Activated gamma-delta T cell treated with anti-CD3 and anti-CD28 coated beads, Interleukin-2, amount 50 U/mL, for 16 hours (primary cell): ENCODE measurements at regions not wholly inside any gene's neighbourhood (a gene's known extent, or its start where the extent isn't known, plus 50 kb on each side); places are given as distances from the start of the nearest gene placed in this dataset.

Source experiments
- DNase-seq: peaks from one replicate; pipeline ENCODE4 v3.0.0-alpha.2; 2020; ENCODE audit warnings: low read depth

DNA sequence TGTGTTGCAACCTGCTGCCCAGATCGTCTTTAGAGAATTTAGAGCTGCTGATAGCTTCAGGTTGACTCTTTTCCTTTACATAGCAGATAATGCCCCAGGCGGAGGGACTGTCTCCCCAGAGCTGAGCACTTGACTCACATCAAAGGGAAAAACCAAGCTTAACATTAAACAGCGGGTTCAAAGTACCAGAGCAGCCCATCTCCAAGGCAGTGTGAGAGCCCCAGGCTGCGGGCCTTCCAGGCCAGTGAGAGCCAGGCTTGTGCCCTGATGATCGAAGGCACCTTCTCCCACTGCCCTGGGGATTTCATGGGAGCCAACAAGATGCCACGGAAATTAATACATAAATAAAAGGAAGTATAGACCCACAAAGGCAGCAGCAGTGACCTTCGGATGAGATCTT is 275.6 kb downstream of the XXYLT1 start:
- no peak for DNase-seq

- no peak for DNase-seq
Observed at GRCh38 chr3:194995922-194996321, 275.0 kb downstream of the XXYLT1 start.

- DNase-seq: no peak
Observed at GRCh38 chr3:194996746-194997145, 274.2 kb downstream of the XXYLT1 start.

DNA sequence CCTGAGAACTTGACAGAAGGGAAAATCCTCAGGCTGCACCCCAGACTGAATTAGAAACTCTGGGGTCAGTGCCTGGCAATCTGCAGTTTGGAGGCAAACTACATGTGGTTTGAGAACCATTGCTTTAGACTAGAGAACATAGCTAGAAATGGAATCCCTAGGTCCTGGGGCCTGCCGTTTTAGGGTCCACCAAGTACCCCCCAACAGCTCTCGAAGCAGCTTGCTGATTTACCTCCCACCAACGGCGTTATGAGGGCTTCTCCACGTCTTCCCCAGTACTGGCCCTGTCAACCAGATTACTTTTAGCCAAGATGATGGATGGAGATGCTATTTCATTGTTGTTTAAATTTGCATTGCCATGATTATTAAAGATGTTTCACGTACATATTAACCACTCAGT is 272.5 kb downstream of the XXYLT1 start:
- DNase-seq: no peak

- no peak for DNase-seq
Observed at GRCh38 chr3:194998948-194999347, 272.0 kb downstream of the XXYLT1 start.

DNA sequence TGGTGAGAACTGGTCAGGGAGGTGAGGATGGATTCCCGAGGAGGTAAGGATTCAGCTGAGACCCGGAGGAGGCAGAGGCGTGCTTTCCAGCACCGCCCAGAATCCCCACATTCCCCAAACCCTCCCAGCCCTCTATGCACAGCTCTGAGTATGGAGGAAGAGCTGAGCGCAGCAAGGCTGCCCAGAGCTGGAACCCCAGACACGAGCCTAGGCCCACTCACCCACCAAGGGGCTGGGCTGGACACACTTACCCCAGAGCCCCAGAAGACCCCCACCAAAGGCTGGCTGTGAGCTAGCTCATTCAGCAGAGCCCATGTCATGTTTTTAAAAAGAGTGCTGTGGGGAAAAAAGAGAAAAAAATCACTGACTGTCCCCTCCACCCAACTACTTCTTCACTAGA is 271.5 kb downstream of the XXYLT1 start:
- DNase-seq: no peak

DNA sequence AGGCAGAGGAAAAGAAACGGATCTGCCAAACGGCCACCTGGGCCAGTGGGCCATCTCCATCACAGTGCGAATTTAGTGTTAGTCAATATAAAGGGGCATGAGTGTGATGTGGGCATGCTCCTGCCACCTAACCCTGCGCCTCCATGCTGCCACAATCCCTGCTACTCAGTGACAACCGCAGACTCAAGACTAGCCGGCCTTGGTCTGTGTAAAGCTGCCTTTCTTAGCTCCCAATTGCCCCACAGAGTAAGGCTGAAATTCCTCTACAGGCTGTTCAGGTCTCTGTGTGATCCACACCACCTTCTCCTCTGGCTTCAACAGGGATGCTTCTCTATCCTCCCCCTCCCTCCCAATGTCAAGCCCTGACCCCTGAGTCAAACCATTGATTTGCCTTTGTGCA is 269.7 kb downstream of the XXYLT1 start:
- DNase-seq: no peak

DNA sequence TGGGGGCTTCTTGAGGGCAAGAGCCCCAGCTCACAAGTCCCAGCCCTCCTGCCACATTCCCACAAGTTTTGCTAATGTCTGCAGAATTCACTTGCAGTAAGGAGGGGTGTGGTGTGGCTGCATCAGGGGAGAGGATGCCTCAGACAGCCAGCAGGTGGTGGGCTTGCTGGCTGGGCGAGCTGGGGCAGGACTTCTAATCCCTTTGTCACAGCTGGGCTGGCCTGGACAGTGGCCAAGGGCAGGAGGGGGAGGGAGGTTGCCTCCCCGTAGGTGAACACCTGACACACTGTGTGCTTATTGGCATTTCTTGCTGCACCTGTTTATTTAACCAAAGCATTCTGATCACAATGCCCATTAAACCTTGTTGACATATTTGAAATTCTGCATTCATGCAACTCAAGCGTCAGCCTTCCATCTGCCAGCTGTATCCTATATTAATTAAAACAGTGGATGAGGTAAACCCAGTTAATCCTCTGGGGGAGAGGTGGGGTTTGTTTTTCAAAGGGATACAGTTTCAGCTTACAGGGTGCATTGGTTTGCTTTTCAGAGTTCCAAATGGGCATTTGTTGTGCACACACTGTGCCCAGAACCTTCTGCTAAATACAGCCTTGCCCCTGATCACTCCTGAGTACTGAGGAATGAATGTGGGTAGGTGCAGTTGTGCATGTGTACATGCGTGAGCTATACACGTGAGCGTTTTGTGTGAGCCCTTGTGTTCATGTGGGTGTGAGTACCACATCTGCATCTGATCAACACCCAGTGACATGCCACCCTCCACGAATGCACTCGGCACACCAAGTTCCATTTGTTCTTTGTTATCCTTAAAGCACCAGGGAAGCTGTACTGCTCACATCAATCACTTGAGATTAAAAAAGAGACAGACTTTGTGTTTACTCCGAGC is 268.7 kb downstream of the XXYLT1 start:
- no peak for DNase-seq

GRCh38 chr3:195003006-195003892 is 267.7 kb downstream of the XXYLT1 start:
- DNase-seq: no peak

- no peak for DNase-seq
Observed at GRCh38 chr3:195003893-195004289, 267.1 kb downstream of the XXYLT1 start.

- DNase-seq: no peak
Observed at GRCh38 chr3:195004512-195005250, 266.3 kb downstream of the XXYLT1 start.

- no peak for DNase-seq
Observed at GRCh38 chr3:195005251-195005620, 265.7 kb downstream of the XXYLT1 start.

DNA sequence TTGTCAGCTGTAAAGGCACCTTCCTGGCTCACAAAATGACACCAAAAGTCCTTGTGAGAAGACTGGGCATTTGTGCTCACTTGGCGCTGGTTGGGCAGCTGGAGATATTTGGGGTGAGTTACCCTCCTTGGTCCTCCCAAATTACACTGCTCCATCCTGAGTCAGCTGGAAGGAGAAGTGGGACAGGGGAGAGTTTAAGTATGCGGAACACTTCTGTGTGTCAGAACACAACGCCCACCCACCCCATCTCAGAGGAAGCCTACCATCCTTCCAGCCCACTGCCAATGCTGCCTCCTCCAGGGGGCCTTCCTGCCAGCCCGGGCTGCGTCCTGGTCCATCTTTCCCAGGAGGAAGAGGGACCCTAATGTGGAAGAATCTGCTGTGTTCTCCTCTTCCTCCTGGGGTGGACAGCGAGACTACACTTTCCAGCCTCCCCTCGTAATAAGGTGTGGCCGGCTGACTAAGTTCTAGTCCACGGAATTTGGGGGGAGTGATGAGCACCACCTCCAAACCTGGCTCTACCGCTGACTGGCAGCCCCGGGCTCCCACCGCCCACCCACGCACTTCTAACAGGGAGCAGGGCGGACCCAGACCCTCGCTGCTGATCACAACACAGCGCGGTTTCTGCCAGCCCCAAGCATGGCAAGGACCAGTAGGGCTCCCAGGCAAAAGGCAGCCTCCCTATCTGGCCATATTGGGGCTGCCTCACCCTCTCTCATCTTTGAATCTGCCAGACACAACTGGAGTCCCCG is 265.0 kb downstream of the XXYLT1 start:
- no peak for DNase-seq

GRCh38 chr3:195007151-195007550 is 263.8 kb downstream of the XXYLT1 start:
- no peak for DNase-seq

DNA sequence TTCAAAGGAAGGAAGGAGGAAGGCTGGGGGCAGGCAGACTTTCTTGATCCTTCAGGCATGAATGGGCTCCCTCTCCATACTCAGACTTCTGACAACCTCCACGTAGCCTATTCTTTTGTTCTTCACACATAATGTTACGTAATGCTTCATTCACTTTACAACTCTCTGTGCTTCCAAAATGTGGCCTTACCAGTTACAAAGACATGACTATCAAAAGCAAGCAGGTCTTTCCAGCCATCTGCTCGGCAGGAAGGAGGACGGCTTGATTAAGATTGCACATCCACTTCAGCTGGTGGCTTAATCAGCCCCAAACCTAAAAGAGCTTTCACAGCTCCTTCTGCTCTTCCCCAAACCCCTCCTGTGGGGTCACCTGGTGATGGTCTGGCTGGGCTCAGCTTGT is 263.2 kb downstream of the XXYLT1 start:
- no peak for DNase-seq

DNA sequence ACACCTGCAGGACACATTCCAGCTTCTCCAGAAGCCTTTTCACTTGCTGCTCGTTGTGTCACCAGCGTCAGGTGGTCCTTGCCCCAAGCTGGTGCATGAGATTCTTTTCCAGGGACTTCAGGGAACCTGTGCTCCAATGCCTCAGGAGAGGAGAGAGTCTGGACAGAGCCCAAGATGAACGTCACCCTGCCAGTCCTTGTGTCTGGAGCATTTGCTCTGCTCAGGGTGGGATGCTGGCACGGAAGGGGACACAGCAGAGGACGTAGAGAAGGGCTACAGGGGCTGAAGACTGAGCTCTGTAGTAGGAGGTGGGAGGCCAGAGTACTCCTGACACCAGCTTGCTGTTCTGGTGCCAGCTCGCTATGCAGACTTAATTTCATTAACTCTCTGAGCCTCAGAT is 262.1 kb downstream of the XXYLT1 start:
- DNase-seq: no peak

DNA sequence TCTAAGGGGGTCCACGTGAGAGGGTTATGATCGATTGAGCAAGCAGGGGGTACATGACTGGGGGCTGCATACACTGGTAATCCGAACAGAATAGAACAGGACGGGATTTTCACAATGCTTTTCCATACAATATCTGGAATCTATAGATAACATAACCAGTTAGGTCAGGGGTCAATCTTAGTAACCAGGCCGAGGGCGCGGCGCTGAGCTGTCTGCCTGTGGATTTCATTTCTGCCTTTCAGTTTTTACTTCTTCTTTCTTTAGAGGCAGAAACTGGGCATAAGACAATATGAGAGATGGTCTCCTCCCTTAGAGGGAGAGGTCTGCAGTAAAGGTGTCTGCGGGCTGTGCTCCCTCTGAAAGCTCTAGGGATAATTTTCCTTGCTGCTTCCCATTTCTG is 261.3 kb downstream of the XXYLT1 start:
- DNase-seq: no peak

DNA sequence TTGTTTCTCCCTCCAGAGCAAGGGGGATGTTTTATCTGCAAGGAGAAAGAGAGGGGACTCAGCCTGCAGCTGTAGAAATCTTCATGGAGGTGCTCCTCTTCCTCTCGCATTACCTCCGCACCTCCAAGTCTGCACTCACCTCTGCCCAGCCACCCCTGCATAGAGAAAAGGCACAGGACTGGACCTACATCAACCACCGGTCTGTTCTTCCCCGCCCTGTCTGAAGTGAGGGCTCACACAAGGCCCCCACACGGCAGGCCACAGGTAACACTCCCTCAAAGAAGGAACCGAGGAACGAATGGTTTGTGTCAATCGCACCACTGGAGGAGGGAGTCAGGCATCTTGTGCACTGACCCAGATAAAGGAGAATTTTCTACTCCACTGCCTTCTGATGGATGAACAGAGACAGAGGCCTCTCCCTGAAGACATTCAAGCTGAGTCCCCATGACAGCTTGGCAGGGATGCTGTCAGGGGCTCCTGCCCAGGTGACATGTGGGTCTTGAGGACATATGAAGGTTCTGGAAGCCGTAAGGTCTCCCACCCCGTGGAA is 260.3 kb downstream of the XXYLT1 start:
- no peak for DNase-seq

- no peak for DNase-seq
Observed at GRCh38 chr3:195011231-195011834, 259.6 kb downstream of the XXYLT1 start.

DNA sequence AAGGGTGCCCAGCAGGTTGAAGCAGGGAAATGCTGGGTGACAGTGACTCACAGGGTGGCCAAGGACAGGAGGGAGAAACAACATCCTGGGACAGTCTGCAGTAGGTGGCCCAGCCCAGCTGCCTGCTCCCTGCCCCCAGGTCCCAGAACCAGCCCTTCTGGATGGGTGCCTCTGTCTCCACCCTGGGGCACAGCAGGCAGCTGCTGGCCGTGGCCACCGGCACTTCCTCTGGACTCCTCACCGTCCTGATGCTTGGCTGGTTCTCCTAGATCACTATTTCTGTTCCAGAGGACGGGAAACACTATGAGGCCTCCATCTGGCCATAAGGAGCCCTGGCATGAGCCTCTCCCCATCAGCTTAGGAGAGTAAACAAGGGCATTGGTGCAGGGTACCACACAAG is 258.9 kb downstream of the XXYLT1 start:
- DNase-seq: no peak

DNA sequence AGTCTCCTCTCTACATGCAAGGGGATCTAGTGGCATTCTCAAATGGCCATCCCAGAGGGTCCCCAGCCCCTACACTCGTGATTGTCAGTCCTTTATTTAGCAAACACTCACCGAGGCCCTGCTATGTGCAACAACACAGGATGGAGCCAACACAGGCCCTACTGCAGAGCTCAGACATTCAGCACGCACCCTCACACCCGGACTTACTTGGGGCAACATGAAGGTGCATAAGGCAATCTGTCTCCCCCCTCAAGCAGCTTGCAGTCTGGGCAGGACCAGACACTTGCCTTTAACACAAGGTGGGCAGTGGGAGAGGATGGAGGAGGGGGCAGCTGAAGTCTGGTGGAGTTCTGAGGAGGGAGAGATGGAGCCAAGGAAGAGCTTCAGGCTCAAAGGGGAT is 258.4 kb downstream of the XXYLT1 start:
- no peak for DNase-seq
